GM04504 (cell line): ENCODE measurements at regions not wholly inside any gene's neighbourhood (a gene's known extent, or its start where the extent isn't known, plus 50 kb on each side); places are given as distances from the start of the nearest gene placed in this dataset.
A peak's percentile ranks its signal among the peaks of the same experiment; 100 is the strongest.

Experiments used
- DNase-seq: peaks from one replicate; pipeline ENCODE4 v3.0.0-alpha.2; 2012; ENCODE audit warnings: low read depth

DNA sequence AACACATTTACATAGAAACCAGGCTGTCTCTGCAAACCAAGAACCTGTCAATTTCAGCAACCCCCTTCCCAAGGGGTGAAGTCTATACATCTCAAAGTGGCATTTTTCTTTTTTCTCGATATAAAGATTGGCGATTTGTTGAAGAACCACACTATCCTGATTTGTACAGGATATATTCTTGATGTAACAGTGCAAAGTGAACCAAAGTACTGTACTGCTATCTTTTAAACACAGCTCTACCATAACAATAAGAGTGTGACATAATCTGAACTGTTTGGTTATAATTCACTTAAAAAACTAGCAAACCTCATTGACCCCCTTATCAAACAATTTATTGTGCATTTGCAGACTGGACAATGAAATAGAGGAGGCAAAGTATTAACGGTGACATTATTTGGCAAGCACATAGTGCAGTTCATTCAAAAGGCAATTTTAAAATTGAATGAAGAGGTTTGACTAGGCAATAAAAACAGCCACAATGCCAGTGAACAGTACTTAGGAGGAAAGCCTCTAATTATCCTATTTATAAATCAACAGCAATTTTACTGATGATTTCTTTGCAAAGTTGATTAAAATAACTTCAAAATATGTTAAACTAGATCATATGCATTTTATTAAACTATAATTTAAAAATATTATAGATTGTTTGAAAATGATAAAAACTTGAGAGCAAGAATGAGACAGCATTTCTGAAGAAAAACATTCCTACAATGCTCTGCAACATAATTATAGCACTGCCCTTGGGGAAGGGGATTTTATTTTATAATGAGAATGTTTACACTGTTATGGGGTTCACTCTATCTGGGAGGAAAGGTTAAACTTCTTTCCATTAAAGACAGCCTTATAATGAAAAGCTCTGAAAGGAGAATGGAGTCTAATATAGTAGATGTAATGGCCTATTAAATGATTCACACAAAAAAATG is 440.9 kb downstream of the ZEB2 start:
- no peak for DNase-seq

DNA sequence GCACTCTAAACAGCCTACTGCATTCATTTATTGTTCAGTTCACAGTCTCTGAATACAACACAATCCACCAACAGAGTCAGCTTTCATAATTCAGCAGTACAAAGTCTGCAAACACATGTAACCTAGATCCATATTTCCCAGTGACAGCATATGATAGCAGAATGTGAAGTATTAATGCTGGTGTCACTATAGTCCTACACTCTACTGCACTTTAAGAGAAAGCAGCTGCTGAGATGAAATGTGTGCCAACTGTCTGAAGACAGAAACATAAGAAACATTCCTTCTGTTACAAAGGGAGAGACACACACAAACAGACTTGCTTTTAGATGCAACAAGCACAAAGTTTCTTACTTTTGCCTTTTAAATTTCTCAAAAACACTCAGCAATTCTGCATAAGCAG is 441.8 kb downstream of the ZEB2 start:
- DNase-seq, result no peak

DNA sequence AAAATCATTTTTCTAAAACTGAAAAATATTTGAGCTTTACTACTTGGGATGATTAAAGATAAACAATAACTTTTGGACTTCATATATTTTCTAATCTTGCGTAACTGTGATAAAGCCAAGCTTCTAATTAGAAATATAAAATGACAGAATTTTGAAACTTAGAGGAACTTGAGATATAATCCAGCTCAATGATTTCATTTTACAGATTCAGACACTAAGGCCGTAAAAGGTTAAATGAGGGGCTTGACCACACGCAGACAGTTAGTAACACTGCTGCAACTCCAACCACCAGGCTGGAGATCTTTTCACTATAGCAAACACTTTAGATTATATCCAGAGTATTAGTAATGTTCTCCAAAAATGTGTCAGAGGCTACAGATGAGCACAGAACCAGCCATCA is 445.5 kb downstream of the ZEB2 start:
- no peak for DNase-seq

- no peak for DNase-seq
These were observed 448.5 kb downstream of the ZEB2 start for GRCh38 chr2:144071461-144071860.

DNA sequence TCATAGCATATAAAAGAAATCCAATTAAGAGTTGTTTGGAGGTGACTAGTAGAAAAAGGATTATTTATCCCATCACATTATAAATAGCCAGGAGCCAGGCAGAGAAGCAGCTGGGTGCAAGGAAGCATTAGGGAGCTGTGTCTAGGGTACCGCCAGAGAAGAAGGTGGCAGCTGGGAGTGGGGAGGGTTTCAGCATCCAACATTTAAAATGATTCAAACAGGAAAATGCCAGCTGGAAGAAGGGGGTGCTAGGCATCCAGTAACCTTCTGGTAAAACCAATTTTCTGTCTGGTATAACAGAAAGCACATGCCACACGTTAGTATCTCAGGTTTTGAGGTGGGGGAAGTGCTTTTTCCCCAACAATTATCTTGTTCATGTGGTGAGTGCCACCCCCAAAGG is 452.4 kb downstream of the ZEB2 start:
- no peak for DNase-seq

DNA sequence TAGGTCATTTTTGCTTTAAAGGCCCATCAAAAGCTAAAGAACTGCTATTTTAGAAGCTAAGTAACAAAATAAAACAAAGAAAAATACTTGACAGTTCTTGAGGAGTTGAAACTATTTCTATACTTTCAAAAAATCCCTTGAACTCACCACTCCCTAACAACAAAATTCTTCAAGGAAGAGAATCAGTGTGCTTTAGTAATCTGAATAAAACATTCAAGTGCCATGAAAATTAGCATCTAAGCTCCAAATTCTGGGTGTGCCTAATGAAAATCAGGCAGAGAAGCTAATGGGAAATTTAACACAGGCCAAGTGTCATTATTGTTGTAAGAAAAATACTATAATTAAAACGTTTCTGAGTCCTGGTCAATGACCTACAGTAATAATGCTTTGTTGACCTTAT is 456.3 kb downstream of the ZEB2 start:
- no peak for DNase-seq

DNA sequence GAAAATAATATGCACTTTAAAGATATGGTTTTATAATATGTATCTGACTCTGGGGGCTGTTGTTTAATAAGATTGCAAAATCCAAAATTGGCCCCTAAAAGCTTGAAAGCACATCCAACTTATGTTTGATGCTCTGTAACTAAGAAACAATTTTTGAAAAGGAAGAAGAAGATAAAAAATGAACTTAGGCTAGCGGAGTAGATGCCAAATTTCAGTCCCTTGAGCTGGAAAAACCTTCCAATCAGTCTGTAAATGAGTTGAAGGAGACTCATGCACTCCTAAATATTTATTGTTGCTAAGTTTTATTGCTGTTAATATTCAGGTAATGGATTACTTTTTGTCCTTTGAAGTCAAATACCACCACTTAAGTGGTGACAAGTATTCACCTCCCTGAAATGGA is 465.0 kb downstream of the ZEB2 start:
- no peak for DNase-seq

DNA sequence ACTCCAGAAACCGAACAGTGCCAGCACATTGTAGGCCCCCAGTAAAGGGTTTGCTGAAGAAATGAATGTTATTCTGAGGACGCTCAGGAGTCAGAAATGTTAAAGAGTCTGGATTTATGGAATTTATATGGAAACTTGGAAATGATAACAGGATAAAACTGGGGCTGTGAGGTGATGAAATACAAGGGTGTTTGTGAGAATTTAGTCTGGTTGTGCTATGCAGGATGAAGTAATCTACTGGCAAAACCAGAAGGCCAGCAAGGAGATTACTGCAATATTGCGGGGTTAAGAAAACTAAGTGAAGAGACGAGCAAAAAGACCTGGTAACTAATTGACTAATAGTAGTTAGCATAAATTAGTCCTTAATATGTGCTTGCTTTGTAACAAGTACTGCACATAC is 467.8 kb downstream of the ZEB2 start:
- no peak for DNase-seq

DNA sequence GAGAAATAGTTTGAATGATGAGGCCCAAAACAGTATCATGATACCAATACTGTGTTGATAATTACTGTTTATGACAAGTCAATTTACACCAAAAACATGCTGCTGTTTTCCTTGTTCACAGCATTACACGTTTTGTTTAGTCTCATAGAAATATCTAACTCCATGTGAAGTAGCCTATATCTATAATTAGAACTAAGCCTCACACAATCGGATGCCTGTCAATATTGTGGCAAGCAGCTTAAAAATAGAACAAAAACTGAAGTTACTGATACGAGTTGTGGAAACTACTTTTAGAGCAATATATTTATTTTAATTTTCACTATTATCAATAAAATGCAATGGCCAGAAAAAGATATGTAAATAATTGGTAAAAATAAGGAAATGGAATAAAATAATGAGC is 470.8 kb downstream of the ZEB2 start:
- DNase-seq, result no peak

DNA sequence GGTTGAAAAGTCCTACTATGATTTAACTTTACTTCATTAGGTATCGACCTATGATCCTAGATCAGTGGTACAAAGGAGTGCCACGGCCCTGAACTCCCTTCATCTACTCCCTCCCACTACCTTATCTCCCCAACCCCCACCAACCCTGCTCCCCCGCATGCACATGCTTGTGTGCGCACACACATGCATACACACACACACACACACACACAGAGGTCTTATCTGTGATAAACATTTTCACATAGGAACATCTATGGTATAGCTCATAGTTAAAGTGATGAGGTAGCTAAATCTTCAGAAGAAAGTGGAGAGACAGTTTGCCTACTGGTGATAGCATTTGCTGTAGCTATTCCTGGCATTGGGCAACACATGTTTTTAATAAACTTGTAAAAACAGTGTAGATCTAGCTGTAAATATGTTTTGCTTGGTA is 471.3 kb downstream of the ZEB2 start:
- DNase-seq, result no peak

DNA sequence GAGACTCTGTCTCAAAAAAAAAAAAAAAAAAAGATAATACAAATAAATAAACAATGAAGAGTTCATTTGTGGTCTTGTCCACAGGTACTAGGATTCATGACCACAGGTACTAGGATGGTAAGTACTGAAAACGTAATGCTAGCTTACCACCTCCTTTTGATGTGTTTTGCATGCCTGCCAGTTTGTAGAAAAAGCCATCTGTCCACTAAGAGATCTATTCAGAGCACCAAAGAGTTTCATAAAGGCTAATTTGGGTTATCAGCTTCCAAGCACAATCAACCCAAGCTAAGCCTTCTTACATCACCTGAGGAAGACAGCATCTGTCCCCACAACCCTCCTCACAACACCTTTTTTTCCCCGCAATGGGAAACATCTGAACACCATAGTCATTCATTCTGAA is 477.2 kb downstream of the ZEB2 start:
- DNase-seq, result no peak

DNA sequence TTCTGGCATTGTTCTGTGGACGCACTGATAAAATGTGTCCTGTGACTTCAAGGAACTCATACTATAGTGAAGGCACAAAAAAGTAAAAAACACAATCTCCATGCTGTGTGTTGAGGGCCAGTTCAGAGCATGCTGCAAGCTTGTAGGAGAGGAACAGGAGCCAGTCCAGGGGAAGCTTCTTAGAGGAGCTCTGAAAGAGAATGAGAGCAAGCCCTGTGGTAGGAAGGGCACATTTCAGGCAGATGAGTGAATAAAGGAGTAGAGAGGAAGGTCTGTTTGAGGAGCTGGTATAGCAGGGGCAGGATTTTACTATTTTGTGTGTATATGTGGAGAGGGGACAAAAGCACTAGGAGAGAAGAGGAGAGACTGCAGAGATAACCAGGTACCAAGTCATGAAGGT is 478.3 kb downstream of the ZEB2 start:
- DNase-seq, result no peak

GRCh38 chr2:144040834-144041233 is 479.1 kb downstream of the ZEB2 start:
- no peak for DNase-seq

DNA sequence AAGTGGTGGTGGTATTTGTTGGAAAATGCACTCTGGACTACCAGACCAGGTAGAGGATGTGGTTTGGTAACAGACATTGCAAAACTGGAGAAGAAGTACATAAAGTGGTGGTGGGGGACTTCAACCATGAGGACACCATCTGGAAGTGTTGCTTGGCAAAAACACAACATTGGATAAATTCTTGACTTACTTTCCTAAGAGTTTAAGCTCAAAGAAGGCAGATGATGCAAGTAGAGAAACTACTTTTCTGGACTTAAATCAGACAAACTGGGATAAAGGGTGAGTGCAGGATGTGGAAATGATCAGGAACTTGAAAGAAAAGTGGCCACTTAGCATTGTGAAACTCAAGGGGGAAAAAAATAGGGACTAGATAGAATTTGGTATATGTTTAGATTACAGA is 487.4 kb downstream of the ZEB2 start:
- peak; percentile 51 for DNase-seq

DNA sequence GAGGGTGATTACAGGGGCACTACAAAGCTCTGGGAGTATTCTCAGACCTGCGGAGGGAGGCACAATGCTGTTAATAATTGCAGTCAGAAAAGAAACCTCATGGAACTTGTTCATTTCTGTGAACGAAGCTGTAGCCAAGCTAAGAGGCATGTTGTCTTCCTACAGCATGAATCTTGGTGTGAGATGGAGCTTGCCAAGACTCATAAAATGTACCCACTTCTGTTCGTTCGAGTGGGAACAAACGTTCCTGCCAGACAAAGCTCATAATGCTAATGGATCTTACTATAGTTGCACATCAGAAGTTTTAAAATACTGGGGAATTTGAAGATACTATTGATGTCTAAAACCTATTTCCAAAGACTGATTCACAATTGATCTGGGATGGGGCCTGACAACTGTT is 489.1 kb downstream of the ZEB2 start:
- no peak for DNase-seq

DNA sequence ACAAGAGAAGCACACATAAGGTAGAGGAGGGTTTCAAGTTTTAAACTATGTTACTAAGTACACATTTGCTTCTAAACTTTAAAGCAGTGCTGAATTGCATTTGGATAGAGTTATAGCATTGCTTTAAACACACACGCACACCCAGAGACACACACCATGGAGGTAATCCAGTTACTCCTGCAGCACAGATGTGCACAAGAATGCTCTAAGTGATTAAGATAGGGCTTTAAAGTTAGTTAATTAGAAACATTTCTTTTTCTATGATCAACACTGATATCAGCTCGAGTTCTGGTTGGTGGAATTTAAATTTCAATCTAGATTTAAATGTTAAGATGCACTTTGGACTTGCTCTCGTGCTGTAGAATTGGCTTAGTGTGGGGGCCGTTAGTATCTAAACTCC is 492.3 kb downstream of the ZEB2 start:
- DNase-seq, result no peak

DNA sequence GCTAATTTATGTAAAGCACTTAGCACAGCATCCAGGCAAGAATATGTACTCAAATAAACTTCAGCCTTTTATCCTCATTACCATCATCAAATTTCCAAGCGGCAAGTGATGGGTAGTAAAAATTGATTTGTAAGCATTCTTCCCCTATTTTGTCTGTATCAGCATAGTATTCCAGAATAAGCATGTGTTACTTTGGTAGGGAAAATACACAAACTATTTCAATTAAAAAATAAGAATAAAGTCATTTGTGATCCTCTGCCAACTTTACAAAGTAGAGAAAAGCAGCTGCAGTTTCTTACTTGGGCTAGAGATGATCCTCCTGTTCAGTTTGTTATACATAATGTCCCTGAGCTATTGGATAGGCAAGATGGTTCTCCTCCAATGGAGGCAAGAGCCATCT is 493.2 kb downstream of the ZEB2 start:
- no peak for DNase-seq

DNA sequence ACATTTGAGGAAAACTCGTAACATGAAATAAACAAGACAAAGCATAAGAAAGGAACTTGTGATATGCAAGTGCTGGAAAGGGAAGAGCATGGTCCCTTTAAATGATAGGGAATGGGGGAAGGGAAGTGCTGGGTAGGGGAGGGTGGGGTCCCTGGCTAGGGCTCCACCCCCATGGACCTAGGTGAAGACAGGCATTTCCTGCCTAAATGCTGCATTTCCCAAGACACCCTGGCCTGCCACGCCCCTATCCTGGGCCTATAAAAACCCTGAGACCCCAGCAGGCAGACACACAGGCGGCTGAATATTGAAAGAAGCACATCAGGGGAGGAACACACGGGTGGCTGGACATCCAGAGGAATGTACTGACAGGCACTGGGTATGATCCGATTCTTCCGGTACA is 499.9 kb downstream of the ZEB2 start:
- no peak for DNase-seq

DNA sequence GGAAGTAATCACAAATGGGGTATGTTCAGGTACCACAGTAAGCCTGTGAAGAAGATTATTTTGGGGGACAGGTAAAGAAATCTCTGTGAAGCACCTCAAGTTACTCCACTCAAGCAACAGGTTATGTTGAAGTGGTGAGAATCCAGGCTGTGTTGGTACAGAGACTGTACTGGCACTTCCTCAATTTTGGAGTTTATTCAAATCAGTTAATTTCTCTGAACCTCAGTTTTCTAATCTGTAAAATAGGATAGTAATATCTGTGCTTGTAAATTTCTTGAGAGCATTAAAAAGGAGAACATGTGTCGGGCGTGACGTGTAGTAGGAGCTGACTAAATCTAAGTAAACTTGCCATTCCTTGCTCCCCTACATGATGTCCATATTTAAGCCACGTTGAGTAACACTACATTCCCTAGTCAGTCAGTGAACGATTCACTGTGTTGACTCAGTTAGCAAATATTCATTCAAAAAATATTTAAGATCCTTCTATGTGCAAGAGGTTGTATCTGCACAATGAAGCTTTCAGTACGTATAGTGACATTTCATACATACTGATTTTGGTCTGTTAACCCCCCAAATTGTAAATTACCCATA is 504.2 kb downstream of the ZEB2 start:
- DNase-seq, result peak; percentile 65

DNA sequence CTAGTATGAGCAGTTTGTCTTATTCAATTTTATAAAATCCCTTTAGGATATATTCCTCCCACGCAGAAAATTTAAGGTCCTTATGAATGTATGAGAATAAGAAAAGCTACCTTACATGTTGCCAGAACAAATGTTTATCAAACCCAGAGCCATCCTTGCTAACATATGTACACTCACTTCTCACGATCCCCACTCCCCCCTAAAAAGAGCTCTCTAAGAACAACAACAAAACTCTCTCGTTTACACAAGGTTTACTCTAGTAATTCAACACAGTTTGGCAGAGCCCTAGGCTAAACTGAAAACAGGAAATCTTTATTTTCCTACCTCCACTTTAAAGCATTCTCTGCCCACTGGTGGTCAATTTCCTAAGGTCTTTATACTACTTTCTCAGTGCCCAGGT is 504.9 kb downstream of the ZEB2 start:
- DNase-seq, result no peak

GRCh38 chr2:144014103-144014502 is 505.8 kb downstream of the ZEB2 start:
- no peak for DNase-seq

DNA sequence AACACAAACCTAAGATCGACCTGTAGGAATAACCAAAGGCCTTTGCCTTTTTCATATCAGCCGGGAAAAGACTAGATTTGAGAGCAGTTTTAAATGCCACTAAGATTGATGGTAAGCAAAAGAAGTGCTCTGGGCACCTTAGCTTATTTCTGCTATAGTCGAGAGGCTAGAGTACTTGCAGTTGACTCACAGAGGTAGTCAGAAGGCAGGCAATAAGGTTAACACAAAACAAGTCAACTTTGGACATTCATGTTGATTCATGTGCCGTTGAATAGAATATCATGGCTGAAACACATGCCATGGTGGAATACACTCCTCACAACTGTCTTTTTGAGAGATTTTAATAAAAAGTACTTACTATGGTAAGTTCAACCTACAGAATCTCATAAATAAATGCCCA is 507.6 kb downstream of the ZEB2 start:
- no peak for DNase-seq

- no peak for DNase-seq
These were observed 508.4 kb downstream of the ZEB2 start for GRCh38 chr2:144011553-144011952.

DNA sequence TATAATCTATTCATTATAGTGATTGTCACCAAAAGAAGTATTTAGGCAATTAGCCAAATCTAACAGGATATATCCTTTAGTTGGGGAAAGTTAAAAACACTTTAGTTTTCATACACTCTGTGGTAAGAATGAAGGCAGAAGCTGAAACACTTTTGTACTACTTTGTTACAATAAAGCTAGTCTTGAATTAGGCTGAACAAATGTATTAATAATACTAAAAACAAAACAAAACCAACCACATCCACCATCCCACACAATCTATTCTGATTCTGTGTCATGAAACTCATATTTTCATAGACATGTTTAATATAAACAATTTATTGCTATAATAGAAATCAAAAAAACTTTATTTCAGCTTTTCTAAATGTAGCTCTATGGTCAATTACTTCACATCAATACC is 508.8 kb downstream of the ZEB2 start:
- no peak for DNase-seq
